ENCODE measurements at regions not wholly inside any gene's neighbourhood (a gene's known extent, or its start where the extent isn't known, plus 50 kb on each side); places are given as distances from the start of the nearest gene placed in this dataset.

DNA sequence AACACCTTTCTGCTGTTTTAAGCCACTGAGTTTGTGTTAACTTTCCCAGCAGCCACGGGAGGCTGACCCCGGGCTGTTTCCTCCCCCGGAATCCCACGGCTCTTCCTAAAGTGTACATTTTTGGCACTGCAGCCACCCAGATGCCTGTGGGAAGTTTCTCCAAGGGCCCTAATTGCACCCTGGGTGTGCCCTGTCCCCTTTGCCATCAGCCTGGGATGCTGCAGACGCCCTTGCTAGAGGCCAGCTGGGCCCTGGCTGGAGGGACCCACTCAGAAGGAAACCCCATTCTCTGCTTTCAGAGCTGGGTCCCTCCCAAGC, 883.3 kb downstream of the BRD1 start:
- peak; percentile 21 for DNase-seq

DNA sequence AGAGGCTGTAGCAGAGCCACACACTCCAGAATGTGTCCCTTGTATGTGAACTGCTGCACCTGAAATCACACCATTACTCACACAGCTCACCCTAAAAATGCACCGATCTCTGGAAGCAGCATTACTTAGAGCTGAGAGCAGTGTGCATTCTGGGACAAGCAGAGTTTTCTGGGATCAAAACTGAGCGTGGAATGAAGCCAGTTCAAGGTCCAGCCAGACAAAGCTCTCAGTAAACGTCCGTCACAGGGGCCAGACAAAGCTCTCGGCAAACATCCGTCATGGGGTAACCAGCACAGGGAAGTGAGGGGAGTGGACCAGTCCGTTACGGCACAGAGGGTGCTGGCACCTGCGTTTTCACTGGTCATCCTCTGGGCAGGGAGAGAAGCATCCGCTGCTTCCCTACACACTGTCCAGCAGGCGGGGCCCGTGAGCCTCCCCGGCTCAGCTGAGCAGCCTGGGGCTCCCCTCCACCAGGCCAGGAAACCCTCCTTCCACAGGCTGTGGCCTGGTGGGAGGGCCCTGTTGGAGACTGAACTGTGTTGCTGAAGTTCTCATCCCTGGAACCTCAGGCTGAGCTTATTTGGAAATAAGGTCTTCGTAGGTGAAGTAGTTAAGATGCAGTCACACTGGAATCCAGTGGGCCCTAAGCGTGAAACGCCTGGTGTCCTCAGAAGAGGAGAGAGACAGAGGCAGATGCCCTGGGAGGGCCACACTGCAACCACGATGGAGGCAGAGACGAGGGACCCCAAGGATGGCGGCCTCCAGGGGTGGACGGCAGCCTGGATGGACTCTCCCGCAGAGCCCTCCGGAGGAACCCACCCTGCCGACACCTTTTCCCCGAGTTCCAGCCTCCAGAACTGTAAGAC, 883.9 kb downstream of the BRD1 start:
- DNase-seq, result peak; percentile 45

DNA sequence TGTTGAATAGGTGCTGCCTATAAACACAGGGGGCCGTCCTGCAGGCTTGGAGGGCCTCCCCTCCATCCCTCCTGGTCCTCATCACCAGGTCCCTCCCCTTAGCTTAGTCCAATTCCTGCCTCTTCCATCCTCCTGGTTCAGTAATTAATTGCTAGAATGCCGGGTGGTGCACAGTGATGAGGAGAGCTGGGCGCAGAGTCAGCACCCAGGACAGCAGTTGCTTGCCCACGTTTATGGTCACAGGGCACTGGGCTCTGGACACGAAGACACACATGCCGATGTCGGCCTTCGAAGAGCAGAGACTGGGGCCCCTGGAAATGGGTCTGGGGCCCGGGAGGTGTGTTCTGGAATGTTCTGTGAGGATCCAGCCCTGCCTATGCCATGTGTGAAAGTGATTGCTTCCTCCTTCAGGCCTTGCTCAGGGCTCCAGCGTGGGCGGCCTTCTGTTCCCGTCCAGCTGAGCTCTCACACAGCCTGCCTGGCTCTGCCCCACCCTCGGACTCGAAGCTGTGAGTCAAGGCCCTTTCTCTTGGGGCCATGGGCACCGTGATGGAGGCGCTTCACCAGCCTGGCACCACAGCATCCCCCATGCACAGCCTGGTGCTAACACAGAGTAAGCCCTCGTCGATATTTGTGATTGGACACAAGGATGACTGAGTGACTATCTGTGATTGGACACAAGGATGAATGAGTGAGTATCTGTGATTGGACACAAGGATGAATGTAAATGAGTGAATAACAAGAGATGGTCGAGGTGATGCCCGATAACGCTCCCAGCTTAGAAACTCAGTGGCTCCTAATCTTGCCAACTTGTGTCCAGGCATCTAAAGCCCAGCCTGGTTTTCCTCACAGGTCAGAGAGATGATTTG, 884.7 kb downstream of the BRD1 start:
- no peak for DNase-seq

DNA sequence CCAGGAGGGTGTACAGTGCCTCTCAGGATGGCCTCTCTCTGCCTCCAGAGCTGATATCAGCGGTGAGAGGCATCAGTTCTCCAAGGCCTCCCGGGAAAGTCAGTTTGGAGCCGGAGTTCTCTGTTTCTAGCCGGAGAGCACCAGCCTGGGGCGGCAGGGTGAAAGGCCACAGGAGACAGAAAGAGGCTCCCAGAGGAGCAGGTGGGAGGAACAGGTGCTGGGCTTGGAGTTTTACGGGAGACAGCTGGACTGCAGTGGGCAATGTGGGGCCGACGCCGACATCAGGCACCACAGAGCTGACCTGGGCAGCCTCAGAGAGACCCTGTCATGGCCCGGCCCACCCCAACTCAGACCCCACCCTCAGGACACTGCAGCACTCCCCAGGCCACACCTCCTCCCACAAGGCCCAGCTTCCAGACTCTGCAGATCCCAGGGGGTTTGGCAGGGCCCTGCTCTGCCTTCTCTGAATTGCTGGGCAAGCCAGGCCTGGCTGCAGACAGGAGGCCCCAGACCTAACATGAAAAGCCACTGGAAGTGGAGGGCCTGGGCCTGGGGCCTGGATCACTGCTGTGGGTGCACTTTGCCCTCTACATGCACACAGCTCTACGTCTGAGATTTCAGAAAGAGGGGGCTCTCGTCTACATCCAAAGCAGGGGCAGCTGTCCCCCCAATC, 885.6 kb downstream of the BRD1 start:
- DNase-seq, result no peak

DNA sequence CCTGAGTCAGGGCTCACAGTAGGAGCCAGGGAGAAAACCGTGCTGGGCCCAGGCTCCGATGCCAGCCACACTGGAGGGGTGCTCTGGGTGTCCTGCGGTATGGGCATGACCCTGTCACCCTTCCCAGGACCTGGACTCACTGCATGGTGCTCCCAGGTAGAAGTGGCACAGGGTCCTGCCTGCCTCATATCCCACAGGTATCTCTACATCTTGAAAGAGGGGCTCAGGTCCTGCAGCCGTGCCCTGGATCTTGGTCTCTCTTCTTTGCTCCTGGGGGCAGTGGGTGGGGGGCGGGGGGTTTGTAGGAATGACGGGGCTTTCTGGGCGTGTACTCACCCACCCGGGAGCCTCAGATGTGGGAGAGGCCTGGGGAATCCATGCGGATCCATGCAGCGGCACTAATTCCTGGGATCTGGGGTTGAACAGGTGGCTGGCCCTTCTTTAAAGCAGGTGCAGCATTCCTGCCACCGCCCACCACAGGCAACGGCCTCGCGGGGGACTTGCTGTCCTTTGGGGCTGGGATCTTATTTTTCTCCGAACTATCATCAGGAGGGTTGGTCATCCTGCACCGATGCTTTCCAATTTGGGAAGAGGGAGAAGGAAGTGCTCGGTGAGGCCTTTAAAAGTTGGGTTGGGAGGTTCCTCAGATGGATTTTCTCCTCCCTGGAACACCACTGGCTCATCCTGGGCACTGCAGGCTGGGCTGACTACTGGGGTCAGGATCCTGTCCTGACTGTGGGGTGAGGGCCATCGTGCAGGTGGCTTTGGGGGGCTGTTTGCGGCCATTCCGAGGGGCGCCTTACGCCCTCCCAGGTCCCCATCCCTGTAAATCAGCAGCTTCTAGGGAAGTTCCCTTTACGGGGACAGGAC, 886.4 kb downstream of the BRD1 start:
- DNase-seq, result no peak

DNA sequence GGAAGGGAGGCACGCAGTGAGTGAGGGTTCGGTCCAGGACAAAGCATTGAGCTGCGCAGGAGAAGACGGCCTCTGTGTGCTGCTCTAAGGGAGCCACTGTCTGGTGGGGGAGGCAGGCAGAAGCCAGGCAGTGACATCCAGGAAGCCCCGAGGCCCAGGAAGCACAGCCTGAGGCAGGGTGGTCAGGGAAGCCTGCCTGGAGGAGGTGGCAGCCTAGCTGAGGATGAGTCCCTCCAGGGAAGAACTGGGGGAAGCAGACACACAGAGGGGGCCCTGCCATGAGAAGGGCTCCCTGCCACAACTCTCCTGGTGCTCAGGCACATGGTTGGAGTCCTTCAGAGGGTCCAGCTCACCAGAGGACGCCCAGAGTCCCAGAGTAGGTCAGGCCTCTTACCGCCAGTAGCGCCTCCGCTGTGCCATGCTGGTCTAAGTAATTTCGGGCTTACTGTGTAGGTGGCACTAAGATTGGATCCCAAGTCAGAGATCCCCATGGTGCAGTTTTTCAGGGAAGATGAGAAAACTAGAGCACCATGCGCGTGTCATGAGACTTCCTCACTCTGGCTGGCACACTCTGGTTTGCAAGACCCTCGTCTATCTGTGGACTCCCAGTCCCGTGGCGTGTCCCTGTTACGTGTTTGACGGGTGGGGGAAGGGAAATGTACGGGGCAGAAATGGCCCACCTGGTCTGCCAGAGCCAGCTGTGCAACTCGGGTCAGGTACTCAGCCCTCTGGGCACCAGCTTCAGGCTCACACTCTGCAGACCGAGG, 887.2 kb downstream of the BRD1 start:
- DNase-seq, result no peak

DNA sequence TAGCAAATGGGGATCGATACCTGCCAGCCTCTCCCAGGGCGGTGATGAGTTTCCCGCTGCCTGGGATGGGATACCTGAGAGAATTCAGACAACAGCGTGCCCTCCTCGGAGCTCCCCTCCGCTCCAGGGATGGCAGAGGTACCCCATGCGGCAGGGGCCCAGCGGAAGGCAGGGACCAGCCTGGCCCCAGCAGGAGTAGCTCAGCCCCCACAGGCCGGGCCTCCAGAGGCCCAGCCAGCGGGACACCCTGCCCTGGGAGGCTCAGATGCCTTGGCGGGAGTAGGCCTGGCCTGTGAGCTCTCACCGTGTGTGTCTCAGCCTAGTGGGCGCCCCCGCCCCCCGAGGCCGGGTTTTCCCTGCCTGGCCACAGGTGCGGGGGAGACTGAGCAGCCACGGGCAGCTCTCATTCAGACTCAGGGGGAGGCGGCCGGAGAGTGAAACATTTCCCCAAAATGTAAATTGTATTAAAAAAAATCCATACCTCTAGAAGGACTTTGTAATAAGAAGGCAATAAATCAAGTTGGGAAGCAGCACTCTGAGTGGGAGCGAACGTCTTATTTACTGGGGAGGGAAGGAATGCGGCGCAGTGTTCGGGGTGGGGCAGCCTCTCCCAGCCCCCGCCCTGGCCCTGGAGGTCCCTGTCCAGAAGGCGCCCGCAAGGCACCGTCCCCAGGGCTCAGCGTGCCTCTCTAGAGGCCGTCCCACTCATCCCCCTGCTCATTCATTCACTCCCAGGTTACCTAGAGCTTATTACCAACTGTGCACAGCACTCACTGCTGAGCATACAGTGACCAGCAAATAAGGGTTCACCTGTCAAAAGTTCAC, 888.0 kb downstream of the BRD1 start:
- no peak for DNase-seq

DNA sequence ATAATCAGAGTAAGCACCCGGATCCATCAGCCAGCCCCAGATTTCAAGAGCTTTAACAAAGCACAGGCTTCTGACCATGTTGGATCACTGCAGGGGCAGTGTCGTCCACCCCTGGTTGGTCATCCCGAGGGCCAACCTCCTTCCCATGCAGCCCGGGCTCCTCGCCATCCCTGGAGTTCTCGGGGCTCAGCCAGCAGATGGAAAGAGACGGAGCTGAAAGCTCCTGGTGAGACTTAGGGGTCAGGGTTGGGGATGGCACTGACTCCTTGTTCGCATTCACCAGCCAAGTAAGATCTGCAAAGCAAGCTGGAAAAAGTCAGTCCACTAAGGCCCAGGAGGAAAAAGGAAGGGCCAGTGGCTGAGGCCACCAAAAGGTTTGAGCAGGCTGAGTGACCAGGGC, 888.9 kb downstream of the BRD1 start:
- DNase-seq, result no peak

DNA sequence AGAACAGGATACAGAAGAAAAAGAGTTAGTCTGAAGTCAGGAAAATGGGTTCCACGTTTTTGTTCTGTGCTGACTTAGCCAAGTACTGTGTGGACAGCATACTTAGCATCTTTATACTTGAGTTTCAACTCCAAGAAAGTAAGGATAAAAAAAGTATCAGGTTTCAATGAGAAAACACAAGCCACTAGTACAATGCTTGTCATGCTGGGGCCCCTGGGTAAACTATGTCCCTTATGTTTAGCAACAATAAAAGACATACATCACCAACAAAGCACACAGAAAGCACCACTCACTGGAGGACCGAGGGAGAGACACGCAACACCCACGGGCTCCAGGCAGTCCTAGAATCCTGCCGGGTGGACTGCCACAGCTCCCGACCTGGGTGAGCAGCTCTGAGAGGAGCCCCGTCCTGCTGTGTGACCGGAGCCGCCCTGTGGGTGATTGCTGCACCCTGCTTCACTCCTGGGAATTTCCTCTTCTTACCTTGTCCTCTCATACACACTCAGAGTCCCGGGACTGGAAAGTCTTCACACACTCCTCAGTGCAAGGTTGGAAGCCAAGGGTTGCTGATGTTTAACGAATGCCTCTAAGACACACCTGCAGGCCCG, 890.5 kb downstream of the BRD1 start:
- DNase-seq, result no peak

DNA sequence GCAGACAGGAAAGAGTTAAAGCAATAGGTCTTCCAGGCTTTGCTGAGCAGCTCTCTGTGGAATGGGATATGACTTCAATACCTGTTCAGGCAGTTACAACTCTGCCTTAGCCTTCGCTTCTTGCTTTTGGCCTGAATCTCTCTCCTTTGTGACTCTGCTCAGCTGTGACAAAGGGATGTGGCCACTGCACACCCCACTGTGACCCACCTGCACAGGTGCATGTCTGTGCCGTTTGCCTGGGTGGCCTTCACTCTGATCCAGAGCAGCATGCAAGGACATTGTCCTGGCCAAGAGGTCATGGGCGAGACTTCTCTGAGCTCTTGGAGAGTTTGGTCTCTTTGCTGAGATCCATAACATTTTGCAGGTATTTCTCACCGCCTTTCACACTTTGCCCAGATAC, 891.3 kb downstream of the BRD1 start:
- no peak for DNase-seq

DNA sequence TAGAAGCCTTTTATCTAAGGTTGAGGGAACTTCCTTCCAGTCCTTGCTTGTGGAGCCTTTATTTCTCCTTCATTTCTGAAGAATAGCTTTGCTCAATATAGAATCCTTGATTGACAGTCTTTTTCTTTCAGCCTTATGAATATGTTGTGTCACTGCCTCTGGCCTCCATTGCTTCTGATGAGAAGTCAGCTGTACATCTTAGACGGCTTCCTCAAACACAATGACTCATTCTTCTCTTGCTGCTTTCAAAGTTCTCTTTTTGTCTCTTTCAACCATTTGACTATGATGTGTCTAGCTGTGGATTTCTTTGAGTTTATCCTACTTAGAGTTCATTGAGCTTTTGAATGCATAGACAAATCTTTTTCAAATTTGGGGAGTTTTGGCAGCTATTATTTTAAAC, 893.2 kb downstream of the BRD1 start:
- DNase-seq, result no peak

DNA sequence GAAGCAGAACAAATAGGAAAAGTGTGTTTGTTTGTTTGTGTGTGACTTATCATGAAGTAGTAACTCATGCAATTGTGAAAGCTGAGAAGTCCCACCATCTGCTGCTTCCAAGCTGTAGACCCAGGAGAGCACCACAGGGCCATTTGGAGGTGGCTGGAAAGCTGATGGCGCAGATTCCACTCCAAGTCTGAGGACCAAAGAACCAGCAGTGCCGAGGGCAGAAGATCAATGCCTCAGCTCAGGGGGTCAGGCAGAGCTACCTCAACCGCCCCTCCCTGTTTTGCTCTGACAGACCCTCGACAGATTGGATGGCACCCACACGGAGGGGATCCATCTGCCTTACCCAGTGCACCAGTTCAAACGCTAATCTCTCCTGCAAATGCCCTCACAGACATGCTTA, 896.2 kb downstream of the BRD1 start:
- no peak for DNase-seq

DNA sequence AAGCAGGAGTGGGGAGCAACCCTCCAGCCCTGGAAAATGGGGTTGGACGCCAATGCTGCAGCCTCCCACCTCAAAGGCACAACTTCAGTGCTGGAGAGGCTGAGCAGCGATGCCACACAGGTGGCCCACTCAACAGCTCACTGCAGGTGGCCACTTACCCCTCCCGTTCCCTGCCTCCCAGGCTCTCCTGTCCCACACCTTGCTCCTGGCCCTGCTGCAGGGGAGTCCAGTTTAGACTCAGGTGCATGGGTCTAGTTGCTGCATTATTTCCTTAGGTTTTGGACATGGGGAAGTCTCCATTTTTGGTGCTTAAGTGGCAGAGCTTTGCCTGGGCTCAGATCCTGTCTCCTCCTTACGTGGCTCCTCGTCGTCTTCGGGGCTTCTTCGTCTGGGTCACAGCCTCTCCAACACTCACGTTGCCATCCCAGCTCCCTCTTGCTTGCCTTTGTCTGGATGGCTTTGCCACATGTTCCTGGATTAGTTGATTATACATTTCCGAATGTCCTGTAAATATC, 898.3 kb downstream of the BRD1 start:
- DNase-seq, result no peak

DNA sequence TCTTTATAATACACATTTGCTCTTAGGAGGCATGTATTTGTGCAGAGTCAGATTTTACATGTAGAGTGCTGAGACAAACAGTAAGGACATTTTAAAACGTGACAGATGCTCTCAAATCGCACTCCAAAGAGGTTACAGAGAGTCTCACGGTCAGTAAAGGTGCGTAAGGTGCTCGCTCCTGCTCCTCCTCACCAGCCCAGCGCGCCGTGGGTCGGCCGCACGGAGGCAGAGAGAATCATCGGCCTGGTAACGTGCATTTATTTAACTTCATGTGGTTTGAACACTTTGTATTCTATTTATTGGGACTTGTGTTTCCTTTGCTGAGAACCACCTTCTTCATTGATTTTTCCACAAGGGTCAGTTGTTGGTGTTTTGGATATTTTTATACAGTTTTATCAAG, 900.1 kb downstream of the BRD1 start:
- no peak for DNase-seq

DNA sequence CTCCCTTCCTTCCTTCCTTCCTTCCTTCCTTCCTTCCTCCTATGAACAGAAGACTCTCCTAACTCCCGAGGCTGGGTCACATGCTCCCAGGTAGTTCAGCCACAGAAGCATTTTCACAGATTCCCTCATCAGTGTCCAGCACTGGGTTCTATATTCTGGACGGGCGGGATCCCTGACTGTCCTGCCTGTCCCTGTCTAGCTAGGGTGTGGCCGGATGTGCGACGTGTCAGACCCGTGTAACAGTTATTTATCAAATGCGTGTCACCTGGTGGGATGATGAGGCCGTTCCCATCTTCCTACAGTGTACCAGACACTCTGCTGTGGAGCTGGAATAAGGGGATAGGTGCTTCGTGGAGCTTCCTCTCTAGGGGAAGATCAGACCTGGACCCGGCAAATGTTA, 901.0 kb downstream of the BRD1 start:
- no peak for DNase-seq

DNA sequence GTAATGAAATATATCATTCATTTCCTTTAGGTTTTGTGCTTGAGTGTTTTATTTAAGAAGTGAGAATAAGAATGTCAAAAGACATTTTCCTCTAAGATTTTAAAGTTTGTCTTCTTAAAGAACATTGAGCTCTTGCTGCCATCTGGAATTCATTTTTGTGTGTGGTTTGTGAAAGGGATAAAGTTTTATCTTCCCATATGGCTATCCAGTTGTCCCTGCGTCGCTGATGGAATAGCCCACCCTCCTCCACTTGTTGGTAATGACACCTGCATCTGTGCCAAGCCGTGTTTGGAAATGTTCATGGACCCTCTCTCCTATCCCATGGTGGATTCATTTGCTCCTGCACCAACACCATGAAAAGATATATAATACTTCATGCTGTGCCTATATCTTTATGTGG, 901.5 kb downstream of the BRD1 start:
- DNase-seq, result no peak

DNA sequence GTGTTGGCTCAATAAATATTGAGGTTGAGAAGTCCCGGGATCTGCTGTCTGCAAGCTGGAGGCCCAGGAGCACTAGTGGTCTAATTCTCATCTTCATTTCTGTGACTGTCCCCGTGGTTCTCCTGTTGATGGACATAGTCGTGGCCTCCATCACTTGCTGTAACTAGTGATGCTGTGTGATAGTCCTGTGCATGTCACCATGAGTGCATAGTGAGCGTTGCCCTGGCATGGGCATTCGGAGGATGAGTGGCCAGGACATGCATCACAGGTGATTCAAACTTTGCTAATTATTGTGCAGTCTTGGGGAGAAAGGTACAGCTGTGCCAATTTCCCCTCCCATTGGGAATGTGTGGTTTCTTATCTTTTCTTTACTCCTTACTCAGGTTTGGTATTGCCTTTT, 902.2 kb downstream of the BRD1 start:
- DNase-seq, result no peak

DNA sequence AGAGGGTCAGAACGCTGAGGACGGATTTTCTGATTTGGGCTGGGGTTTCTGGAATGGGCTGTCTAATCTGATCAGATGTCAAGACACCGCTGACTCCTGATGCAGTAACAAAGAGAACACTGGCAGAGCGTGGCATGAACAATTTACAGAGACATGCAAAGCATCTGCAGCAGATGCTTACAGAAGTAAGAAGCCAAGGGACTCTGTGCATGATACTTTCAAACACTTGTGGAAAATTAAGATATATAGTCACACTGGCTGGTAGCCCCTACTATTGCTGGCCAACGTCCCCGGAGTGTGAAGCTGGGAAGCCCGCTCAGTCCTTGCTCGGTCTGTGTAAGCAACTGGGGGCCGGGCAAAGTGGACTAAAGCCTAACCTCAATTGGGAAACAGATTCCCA, 903.7 kb downstream of the BRD1 start:
- no peak for DNase-seq

DNA sequence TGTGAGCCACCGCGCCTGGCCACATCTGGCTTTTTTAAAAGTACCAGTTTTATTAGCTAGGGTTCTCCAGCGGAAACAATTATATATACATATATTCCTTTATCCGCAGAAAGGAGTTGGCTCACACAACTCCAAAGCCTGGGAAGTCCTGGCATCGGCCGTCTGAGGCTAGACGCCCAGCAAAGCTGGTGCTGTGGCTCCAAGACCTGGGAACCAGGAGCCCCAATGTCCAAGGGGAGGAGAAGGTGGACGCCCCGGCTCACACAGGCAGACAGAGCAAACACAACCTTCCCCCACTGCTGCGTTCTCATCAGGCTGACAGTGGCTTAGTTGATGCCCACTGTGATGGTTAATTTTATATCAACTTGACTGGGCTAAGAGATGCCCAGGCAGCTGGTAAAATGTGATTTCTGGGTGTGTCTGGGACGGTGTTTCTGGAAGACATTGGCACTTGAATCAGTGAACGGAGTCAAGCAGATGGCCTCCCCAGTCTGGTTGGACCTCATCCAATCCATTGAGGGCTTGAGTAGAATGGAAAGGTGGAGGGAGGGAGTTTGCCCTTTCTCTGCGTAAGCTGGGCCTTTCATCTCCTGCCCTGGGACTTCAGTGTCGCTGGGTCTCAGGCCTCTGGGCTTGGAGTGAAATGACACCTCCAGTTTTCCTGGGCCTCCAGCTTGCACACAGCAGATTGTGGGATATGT, 904.4 kb downstream of the BRD1 start:
- DNase-seq, result no peak
